Thoracic aorta (tissue), 2 donors: ENCODE measurements at regions not wholly inside any gene's neighbourhood (a gene's known extent, or its start where the extent isn't known, plus 50 kb on each side); places are given as distances from the start of the nearest gene placed in this dataset.

Experiments used
- ATAC-seq: fragments of 150-250 bp; one replicate; pipeline ENCODE4 v1.8.0; 2017; ENCODE audit warnings: low read depth; ENCODE audit not compliant: insufficient number of reproducible peaks, low FRiP score
- DNase-seq: peaks from one replicate; pipeline ENCODE4 v3.0.0-alpha.2; 2020; ENCODE audit warnings: low spot score
- H3K27ac ChIP-seq, 2 donors: fragments of 200-600 bp; sonication (generic); 1 replicate in 1 of 2; 2 replicates in 1 of 2; pipeline ENCODE4 v1.5.1; 2016; ENCODE audit warnings: mild to moderate bottlenecking in 2 of 2, moderate library complexity in 2 of 2
- H3K27me3 ChIP-seq: fragments of 200-600 bp; sonication (generic); replicated peaks from 2 replicates; pipeline ENCODE4 v1.6.0; 2016; ENCODE audit warnings: mild to moderate bottlenecking; ENCODE audit not compliant: insufficient read depth
- H3K36me3 ChIP-seq: fragments of 200-600 bp; sonication (generic); one replicate; pipeline ENCODE4 v1.5.1; 2016
- H3K4me1 ChIP-seq, 2 donors: fragments of 200-600 bp; sonication (generic); 1 replicate in 1 of 2; 2 replicates in 1 of 2; pipeline versions ENCODE4 v1.5.1 to v1.6.0; 2016; ENCODE audit warnings: low read depth in 2 of 2, mild to moderate bottlenecking in 1 of 2; ENCODE audit not compliant: control insufficient read depth in 1 of 2
- H3K4me3 ChIP-seq: fragments of 200-600 bp; sonication (generic); 2 replicates; pipeline ENCODE4 v1.5.1; 2016; ENCODE audit warnings: mild to moderate bottlenecking
- H3K9me3 ChIP-seq: fragments of 200-600 bp; sonication (generic); 2 replicates; pipeline ENCODE4 v1.5.1; 2016
- TF ChIP-seq, protein P1 (sequence below): fragments of 200-600 bp; sonication (generic); IDR thresholded peaks from one replicate; pipeline ENCODE4 v1.5.1; 2019; ENCODE audit warnings: antibody characterized with exemption

GRCh38 chr7:35454575-35455385 lies 200.9 kb upstream of the TBX20 start:
- TF ChIP-seq, protein P1, sequence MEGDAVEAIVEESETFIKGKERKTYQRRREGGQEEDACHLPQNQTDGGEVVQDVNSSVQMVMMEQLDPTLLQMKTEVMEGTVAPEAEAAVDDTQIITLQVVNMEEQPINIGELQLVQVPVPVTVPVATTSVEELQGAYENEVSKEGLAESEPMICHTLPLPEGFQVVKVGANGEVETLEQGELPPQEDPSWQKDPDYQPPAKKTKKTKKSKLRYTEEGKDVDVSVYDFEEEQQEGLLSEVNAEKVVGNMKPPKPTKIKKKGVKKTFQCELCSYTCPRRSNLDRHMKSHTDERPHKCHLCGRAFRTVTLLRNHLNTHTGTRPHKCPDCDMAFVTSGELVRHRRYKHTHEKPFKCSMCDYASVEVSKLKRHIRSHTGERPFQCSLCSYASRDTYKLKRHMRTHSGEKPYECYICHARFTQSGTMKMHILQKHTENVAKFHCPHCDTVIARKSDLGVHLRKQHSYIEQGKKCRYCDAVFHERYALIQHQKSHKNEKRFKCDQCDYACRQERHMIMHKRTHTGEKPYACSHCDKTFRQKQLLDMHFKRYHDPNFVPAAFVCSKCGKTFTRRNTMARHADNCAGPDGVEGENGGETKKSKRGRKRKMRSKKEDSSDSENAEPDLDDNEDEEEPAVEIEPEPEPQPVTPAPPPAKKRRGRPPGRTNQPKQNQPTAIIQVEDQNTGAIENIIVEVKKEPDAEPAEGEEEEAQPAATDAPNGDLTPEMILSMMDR = no peak

DNA sequence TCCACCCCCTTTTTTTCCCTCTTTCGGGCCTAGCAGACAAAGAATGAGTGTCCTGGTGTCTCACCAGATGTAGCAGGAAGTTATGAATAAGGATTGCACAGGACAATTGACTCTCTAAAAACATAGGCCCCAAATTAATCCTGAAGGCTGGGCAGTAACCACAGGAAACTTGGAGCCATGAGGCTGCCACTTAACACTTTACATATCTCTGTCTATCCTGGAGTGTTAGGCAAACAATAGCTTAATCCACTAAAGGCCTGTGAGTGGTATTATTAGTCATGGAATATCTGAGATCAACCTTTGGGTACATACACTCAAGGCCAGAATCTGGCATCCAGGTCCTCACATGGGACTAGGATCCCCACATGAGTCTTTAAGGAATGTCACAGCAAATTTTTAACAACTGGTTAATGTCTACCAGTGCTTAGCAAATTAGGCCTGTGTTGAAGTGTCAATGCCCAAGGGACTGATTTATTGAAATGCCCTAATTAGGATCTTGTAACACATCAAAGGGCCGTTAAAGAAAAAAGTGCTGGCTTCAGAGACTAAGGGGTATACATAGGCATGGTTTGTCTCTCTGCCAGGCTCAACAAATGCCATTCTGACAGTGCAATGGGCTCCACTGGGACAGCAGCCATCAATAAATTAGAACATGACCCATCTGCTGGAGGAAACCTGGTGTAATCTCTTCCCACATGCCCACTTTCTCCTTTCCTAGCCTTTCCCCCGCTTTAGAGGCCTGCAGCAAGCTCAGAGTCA lies 196.7 kb upstream of the TBX20 start:
- no peak for DNase-seq
- H3K27me3 ChIP-seq = no peaks in the 10 kb centered on the region
- no peaks in the 10 kb centered on the region for H3K4me1 ChIP-seq
- H3K36me3 ChIP-seq = no peaks in the 10 kb centered on the region
- no peak for ATAC-seq
- TF ChIP-seq, protein P1 = no peak
- H3K9me3 ChIP-seq = no peaks in the 10 kb centered on the region
- no peak overlapping the region for H3K4me3 ChIP-seq
- H3K27ac ChIP-seq = no peak overlapping the region

More at GRCh38 chr7:35454575-35455385, 200.9 kb upstream of the TBX20 start:
- ATAC-seq = no peak
- Histone ChIP-seq H3K4me1 (no peaks in the 10 kb centered on the region), H3K27ac (no peak overlapping the region), H3K27me3 (no peaks in the 10 kb centered on the region), H3K4me3 (no peak overlapping the region), H3K36me3 (no peaks in the 10 kb centered on the region), H3K9me3 (no peaks in the 10 kb centered on the region)
- no peak for DNase-seq

GRCh38 chr7:35448486-35448885 lies 194.6 kb upstream of the TBX20 start:
- no peaks in the 10 kb centered on the region for H3K4me1 ChIP-seq
- no peak overlapping the region for H3K27ac ChIP-seq
- DNase-seq (no peak), ATAC-seq (no peak)
- no peaks in the 10 kb centered on the region for H3K27me3 ChIP-seq
- no peaks in the 10 kb centered on the region for H3K9me3 ChIP-seq
- H3K36me3 ChIP-seq = no peaks in the 10 kb centered on the region
- no peak overlapping the region for H3K4me3 ChIP-seq
- TF ChIP-seq, protein P1 = no peak

DNA sequence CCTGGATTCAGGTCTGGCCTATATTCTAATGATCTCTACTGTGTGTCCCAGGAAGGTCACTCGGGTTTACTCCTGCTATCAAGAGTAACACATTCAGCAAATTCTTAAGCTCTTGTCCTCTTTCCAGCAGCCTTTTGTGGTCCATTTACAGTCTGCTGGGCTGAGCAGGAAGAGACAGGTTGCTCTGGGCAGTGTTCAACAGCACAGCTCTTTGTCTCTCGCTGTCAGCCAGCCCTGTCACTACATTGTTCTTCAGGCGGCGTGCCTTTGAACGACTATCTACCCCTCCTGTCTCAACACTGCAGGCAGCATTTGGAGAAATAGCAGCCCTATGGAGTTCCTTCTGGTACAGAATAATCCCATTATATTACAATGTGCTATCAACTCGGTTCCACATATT lies 192.2 kb upstream of the TBX20 start:
- DNase-seq (no peak), ATAC-seq (no peak)
- no peaks in the 10 kb centered on the region for H3K27me3 ChIP-seq
- H3K4me1 ChIP-seq = no peaks in the 10 kb centered on the region
- no peak overlapping the region for H3K27ac ChIP-seq
- no peak overlapping the region for H3K4me3 ChIP-seq
- H3K36me3 ChIP-seq = no peaks in the 10 kb centered on the region
- H3K9me3 ChIP-seq = no peaks in the 10 kb centered on the region
- TF ChIP-seq, protein P1 = no peak

GRCh38 chr7:35437619-35438275 lies 183.8 kb upstream of the TBX20 start:
- H3K27me3 ChIP-seq = no peaks in the 10 kb centered on the region
- H3K27ac ChIP-seq = no peak overlapping the region
- H3K9me3 ChIP-seq = no peaks in the 10 kb centered on the region
- DNase-seq (no peak), ATAC-seq (no peak)
- TF ChIP-seq, protein P1 = no peak
- H3K4me1 ChIP-seq = no peaks in the 10 kb centered on the region
- no peaks in the 10 kb centered on the region for H3K36me3 ChIP-seq
- no peak overlapping the region for H3K4me3 ChIP-seq
